Endothelial cell of hepatic sinusoid (primary cell): ENCODE measurements at regions not wholly inside any gene's neighbourhood (a gene's known extent, or its start where the extent isn't known, plus 50 kb on each side); places are given as distances from the start of the nearest gene placed in this dataset.

ENCODE experiments used
- in situ Hi-C: cut with HindIII; loops from 2 replicates; pipeline ENCODE4 v1.10.0; 2017; ENCODE audit warnings: low sequenced_read_pairs

GRCh38 chr14:89500303-89500702, 83.3 kb upstream of the FOXN3 start:
- in situ Hi-C loops = no loop called here

- in situ Hi-C loops = no loop called here
Observed at GRCh38 chr14:89498878-89499277, 81.8 kb upstream of the FOXN3 start.

GRCh38 chr14:89495718-89496117, 78.7 kb upstream of the FOXN3 start:
- in situ Hi-C loops = no loop called here

- in situ Hi-C loops = loop anchor here (5.0 kb wide), 1 partner anchor 47 kb away; no protein-coding TSS in a partner anchor
Observed at GRCh38 chr14:89493877-89494634, 77.0 kb upstream of the FOXN3 start.

GRCh38 chr14:89493406-89493805, 76.4 kb upstream of the FOXN3 start:
- in situ Hi-C loops = loop anchor here (5.0 kb wide), 1 partner anchor 46 kb away; no protein-coding TSS in a partner anchor

- in situ Hi-C loops = loop anchor here (5.0 kb wide), 1 partner anchor 45 kb away; no protein-coding TSS in a partner anchor
Observed at GRCh38 chr14:89491711-89492381, 74.8 kb upstream of the FOXN3 start.

GRCh38 chr14:89490466-89490865, 73.4 kb upstream of the FOXN3 start:
- in situ Hi-C loops = loop anchor here (5.0 kb wide), 1 partner anchor 43 kb away; no protein-coding TSS in a partner anchor

- in situ Hi-C loops = loop anchor here (5.0 kb wide), 1 partner anchor 43 kb away; no protein-coding TSS in a partner anchor
Observed at GRCh38 chr14:89489761-89490437, 72.9 kb upstream of the FOXN3 start.

GRCh38 chr14:89486961-89487360, 69.9 kb upstream of the FOXN3 start:
- in situ Hi-C loops = no loop called here

- in situ Hi-C loops = no loop called here
Observed at GRCh38 chr14:89486505-89486904, 69.5 kb upstream of the FOXN3 start.

- in situ Hi-C loops = no loop called here
Observed at GRCh38 chr14:89485264-89485663, 68.2 kb upstream of the FOXN3 start.

- in situ Hi-C loops = loop anchor here (5.0 kb wide), 1 partner anchor 88 kb away; no protein-coding TSS in a partner anchor
Observed at GRCh38 chr14:89484051-89484844, 67.2 kb upstream of the FOXN3 start.

- in situ Hi-C loops = loop anchor here (5.0 kb wide), 1 partner anchor 91 kb away; no protein-coding TSS in a partner anchor
Observed at GRCh38 chr14:89481196-89481595, 64.2 kb upstream of the FOXN3 start.

GRCh38 chr14:89480278-89480677, 63.2 kb upstream of the FOXN3 start:
- in situ Hi-C loops = loop anchor here (5.0 kb wide), 1 partner anchor 92 kb away; no protein-coding TSS in a partner anchor

- in situ Hi-C loops = loop anchor here (5.0 kb wide), 1 partner anchor 92 kb away; no protein-coding TSS in a partner anchor
Observed at GRCh38 chr14:89479802-89480201, 62.8 kb upstream of the FOXN3 start.

GRCh38 chr14:89477391-89477790, 60.4 kb upstream of the FOXN3 start:
- in situ Hi-C loops = no loop called here

GRCh38 chr14:89476354-89476896, 59.4 kb upstream of the FOXN3 start:
- in situ Hi-C loops = no loop called here

GRCh38 chr14:89474464-89474863, 57.4 kb upstream of the FOXN3 start:
- in situ Hi-C loops = no loop called here

GRCh38 chr14:89473989-89474388, 57.0 kb upstream of the FOXN3 start:
- in situ Hi-C loops = no loop called here

GRCh38 chr14:89473569-89473968, 56.5 kb upstream of the FOXN3 start:
- in situ Hi-C loops = no loop called here
